ENCODE measurements at regions not wholly inside any gene's neighbourhood (a gene's known extent, or its start where the extent isn't known, plus 50 kb on each side); places are given as distances from the start of the nearest gene placed in this dataset.

- no peaks in the 10 kb centered on the region for H3K27me3 ChIP-seq (ENCODE audit: control insufficient read depth, insufficient read depth, low read length)
- DNase-seq (ENCODE audit: low read depth, low spot score) = no peak
- intact Hi-C loops (cut with micrococcal nuclease; ENCODE audit: unreplicated experiment) = no loop called here
- in situ Hi-C loops (cut with HindIII; ENCODE audit: low pct_unique_long_range_greater_than_20kb, low sequenced_read_pairs) = no loop called here
- CTCF ChIA-PET = no interaction called here
- H3K9me3 ChIP-seq (ENCODE audit: control insufficient read depth, insufficient read depth, low read depth, low read length) = peaks cover 5% of the 10 kb centered on the region; the same call in 1 of the 2 replicates
- no peak for ATAC-seq
- TF ChIP-seq TCF7L2 (IDR thresholded peaks at IDR 0.05; ENCODE audit: low read depth, low read length) (no peak), SIN3A (IDR thresholded peaks at IDR 0.05; ENCODE audit: borderline replicate concordance, insufficient read depth, low read depth, low read length) (no peak), POLR2AphosphoS5 (IDR thresholded peaks at IDR 0.05; ENCODE audit: low read depth, low read length) (no peak), CTCF (IDR thresholded peaks at IDR 0.05) (no peak), REST (IDR thresholded peaks at IDR 0.05; ENCODE audit: insufficient read depth in 1 of 2, low read depth in 2 of 2, low read length in 1 of 2) (no peak)
- BruUV-seq (replicated peaks) = no TSS peak
- no peaks in the 10 kb centered on the region for H3K4me1 ChIP-seq (ENCODE audit: control insufficient read depth, insufficient read depth, low read length)
- H3K36me3 ChIP-seq (ENCODE audit: control insufficient read depth, insufficient read depth, low read length) = no peaks in the 10 kb centered on the region
- POLR2A ChIA-PET = interaction anchor here (0.6 kb wide), 1 partner anchor 234 kb away, joined by 13 read pairs; no protein-coding TSS in a partner anchor
- no peak overlapping the region for H3K27ac ChIP-seq (ENCODE audit: low read length)
- no peak overlapping the region for H3K4me3 ChIP-seq (ENCODE audit: low read depth in 2 of 2, low read length in 2 of 2)
Measured at GRCh38 chr14:28361486-28361885, 405.1 kb upstream of the FOXG1 start.

- no peak overlapping the region for H3K27ac ChIP-seq (ENCODE audit: low read length)
- BruUV-seq (replicated peaks) = no TSS peak
- ChIA-PET POLR2A (no interaction called here), CTCF (no interaction called here)
- ATAC-seq = no peak
- TF ChIP-seq POLR2AphosphoS5 (IDR thresholded peaks at IDR 0.05; ENCODE audit: low read depth, low read length) (no peak), CTCF (IDR thresholded peaks at IDR 0.05) (no peak), TCF7L2 (IDR thresholded peaks at IDR 0.05; ENCODE audit: low read depth, low read length) (no peak), REST (IDR thresholded peaks at IDR 0.05; ENCODE audit: insufficient read depth in 1 of 2, low read depth in 2 of 2, low read length in 1 of 2) (no peak), SIN3A (IDR thresholded peaks at IDR 0.05; ENCODE audit: borderline replicate concordance, insufficient read depth, low read depth, low read length) (no peak)
- intact Hi-C loops (cut with micrococcal nuclease; ENCODE audit: unreplicated experiment) = no loop called here
- no peaks in the 10 kb centered on the region for H3K27me3 ChIP-seq (ENCODE audit: control insufficient read depth, insufficient read depth, low read length)
- DNase-seq (ENCODE audit: low read depth, low spot score) = no peak
- peaks cover 5% of the 10 kb centered on the region; the same call in 1 of the 2 replicates for H3K9me3 ChIP-seq (ENCODE audit: control insufficient read depth, insufficient read depth, low read depth, low read length)
- no peaks in the 10 kb centered on the region for H3K36me3 ChIP-seq (ENCODE audit: control insufficient read depth, insufficient read depth, low read length)
- no peak overlapping the region for H3K4me3 ChIP-seq (ENCODE audit: low read depth in 2 of 2, low read length in 2 of 2)
- in situ Hi-C loops (cut with HindIII; ENCODE audit: low pct_unique_long_range_greater_than_20kb, low sequenced_read_pairs) = no loop called here
- H3K4me1 ChIP-seq (ENCODE audit: control insufficient read depth, insufficient read depth, low read length) = no peaks in the 10 kb centered on the region
Measured at GRCh38 chr14:28365510-28365909, 401.1 kb upstream of the FOXG1 start.
